IPS DF 6.9 (cell line): ENCODE measurements at regions not wholly inside any gene's neighbourhood (a gene's known extent, or its start where the extent isn't known, plus 50 kb on each side); places are given as distances from the start of the nearest gene placed in this dataset.
"Not testable (repeated sequence)": the region's sequence is repeated elsewhere in the genome, so short reads cannot be mapped to it uniquely, and the experiment has no call there.

ENCODE experiments used
- DNase-seq: peaks from one replicate; pipeline ENCODE4 v3.0.0-alpha.2; 2013; ENCODE audit warnings: low read depth, low spot score
- H3K27ac ChIP-seq: one replicate; pipeline ENCODE4 v1.5.1; 2013; ENCODE audit warnings: low read length, control low read depth
- H3K27me3 ChIP-seq: 2 replicates; pipeline ENCODE4 v1.6.1; 2013; ENCODE audit warnings: mild to moderate bottlenecking, low read length; ENCODE audit not compliant: control insufficient read depth, insufficient read depth
- H3K36me3 ChIP-seq: 2 replicates; pipeline ENCODE4 v1.6.1; 2013; ENCODE audit warnings: low read length; ENCODE audit not compliant: control insufficient read depth, insufficient read depth
- H3K4me1 ChIP-seq: 2 replicates; pipeline ENCODE4 v1.6.1; 2013; ENCODE audit warnings: low read length; ENCODE audit not compliant: control insufficient read depth, insufficient read depth
- H3K4me3 ChIP-seq: 2 replicates; pipeline ENCODE4 v1.5.1; 2013; ENCODE audit warnings: mild to moderate bottlenecking, low read length
- H3K9me3 ChIP-seq: 2 replicates; pipeline ENCODE4 v1.6.1; 2013; ENCODE audit warnings: low read length, inconsistent platforms; ENCODE audit not compliant: control insufficient read depth, insufficient read depth
- WGBS: extraction: QIAGEN DNeasy Blood & Tissue Kit; methylation state at CpG from one replicate; pipeline ENCODE4 v1.1.7; 2013; ENCODE audit warnings: mixed read lengths, missing lambda C conversion rate; ENCODE audit not compliant: insufficient read length, insufficient coverage; 5-methylcytosine and 5-hydroxymethylcytosine counted together

DNA sequence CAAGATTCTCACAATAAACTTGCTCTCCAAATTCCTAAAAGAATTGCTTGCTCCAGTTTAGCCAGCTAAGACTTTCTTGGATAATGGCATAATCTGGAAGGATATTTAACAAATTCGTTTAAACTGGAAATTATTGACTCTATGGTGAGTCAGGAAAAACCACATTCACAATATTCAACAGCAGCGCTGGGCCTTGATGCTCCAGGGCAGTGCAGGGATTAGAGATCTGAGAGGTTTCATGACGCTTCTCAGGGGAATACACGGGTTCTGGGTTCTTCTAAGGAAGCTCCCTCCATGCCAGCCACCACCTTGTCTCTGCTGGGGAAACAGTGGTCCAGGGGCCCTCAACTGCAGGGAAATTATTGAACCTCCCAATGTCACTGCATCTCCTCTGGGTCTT lies 123.3 kb upstream of the FAM20C start:
- H3K27me3 ChIP-seq, H3K27ac ChIP-seq, H3K4me1 ChIP-seq, DNase-seq, H3K9me3 ChIP-seq, H3K4me3 ChIP-seq, H3K36me3 ChIP-seq: not testable (repeated sequence)
- WGBS, result no CpG with 5 or more reads among the region's 4 CpGs

DNA sequence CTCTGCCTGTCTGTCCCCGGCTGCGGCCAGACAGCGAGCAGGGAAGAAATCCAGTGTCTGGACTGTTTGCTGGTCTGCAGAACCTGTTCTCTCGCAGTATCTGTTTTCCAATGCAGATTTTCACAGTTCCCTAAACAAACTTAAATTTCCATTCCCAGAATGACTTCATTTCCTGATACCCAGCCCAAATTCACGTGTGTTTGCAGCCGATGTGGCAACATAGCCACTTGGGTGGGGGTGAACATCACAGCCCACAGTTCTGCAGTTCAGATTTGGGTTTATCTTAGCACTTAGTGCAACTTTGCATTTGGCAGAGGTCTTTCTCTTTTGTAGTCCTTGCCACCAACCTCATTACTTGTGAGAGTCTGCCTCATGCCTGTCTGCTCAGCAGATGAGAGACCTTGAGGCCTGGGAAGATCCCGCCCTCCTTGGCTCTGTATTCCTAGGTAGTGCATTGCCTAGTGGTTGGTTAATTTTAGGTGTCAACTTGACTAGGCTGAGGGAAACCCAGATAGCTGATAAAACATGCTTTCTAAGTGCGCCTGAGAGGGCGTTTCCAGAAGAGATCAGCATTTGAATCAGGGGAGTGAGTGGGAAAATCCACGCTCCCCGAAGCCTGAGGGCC lies 122.8 kb upstream of the FAM20C start:
- H3K27me3 ChIP-seq, DNase-seq, H3K9me3 ChIP-seq, H3K27ac ChIP-seq, H3K4me3 ChIP-seq, H3K4me1 ChIP-seq, H3K36me3 ChIP-seq: not testable (repeated sequence)
- WGBS, result no CpG with 5 or more reads among the region's 11 CpGs

DNA sequence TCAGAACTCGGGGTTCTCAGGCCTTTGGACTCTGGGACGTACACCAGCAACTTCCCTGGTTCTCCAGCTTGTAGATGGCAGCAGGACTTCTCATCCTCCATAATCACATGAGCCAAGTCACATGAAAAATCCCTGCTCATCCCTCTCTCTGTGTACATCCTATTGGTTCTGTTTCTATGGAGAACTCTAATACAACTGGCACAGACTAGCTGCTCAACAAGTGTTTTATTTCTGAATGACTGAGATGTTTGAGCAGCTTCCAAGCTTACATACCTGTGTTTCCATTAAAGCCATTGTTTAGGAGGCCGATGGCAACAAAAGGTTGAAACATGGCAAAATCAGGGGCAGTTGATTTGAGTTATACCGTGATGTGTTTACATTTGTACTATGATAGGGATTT lies 122.2 kb upstream of the FAM20C start:
- not testable (repeated sequence) for H3K4me3 ChIP-seq, H3K27ac ChIP-seq, H3K27me3 ChIP-seq, H3K36me3 ChIP-seq, H3K9me3 ChIP-seq, DNase-seq, H3K4me1 ChIP-seq
- no CpG with 5 or more reads among the region's 4 CpGs for WGBS

DNA sequence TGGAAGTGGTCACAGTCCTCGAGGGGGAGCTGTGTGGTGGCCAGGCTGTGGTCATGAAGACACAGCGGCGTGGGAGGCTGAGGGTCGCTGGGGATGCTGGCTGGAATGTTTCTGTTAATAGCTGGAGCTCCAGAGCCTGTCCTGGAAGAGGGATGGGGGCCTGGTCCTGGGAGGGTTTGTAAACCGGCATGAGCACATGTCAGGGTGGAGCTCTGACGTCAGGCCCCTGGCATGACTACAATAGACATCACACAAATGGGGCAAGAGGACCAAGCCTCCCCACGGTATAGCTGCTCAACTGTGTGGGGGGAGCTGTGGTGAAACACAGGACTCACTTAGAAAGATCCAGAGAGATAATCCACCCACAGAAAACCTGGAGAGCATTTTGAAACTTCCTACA lies 121.4 kb upstream of the FAM20C start:
- H3K4me3 ChIP-seq, H3K4me1 ChIP-seq, H3K27ac ChIP-seq, H3K27me3 ChIP-seq, DNase-seq, H3K9me3 ChIP-seq, H3K36me3 ChIP-seq: not testable (repeated sequence)
- no CpG with 5 or more reads among the region's 7 CpGs for WGBS

DNA sequence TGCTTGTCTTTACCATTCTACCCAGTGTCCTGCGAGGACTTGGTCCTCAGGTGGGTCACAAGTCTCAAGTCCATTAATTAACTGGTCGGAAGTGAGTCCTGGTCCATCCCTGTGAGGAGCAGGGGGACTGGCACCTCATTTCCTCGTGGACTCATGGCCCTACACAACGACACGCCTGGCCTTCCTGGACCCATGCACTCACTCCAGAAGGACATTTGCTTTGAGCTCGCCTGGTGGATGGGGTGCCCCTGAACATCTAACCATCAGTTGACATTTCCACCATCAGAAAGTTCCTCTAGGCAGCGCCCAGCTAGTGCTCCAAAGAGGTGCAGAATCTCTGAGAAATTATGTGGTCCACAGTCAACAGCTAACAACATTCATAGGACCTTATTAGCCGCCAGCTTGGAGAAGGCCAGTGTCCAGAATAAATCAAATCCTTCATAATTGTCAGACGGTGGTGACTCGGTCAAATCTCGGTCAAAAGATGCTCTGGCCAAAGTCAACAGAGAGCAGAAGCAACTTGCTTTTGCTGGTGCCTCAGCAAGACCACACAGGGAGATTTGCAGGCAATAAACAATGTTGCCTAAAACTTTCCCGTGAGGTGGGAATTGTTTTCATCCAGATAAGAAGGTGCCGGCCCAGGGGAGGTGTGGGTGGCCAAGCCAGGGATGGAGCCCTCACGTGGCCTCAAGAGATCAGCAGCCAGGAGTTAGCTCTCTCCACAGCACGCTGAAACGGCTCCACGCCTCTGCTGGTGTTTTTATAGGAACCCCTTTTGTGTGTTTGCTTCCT lies 119.9 kb upstream of the FAM20C start:
- H3K4me1 ChIP-seq, result not testable (repeated sequence)
- WGBS, result no CpG with 5 or more reads among the region's 17 CpGs

DNA sequence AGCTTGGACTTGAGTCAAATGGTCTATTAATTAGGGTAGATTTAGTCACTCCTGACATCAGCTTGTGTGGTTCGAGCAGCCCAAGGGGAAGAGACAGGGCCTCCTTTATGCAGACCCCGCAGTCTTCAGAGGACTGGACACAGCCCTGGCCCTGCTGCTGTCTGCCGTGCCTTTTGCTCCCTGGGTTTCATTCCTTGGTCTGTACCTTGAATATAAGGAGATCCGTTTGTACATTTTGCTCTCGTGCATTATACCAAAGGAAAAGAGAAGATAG lies 119.4 kb upstream of the FAM20C start:
- not testable (repeated sequence) for DNase-seq, H3K27ac ChIP-seq, H3K9me3 ChIP-seq, H3K36me3 ChIP-seq, H3K27me3 ChIP-seq, H3K4me3 ChIP-seq, H3K4me1 ChIP-seq
- WGBS, result no CpG with 5 or more reads among the region's 5 CpGs

More for the DNA sequence above, 119.9 kb upstream of the FAM20C start:
- not testable (repeated sequence) for H3K27me3 ChIP-seq, DNase-seq, H3K4me3 ChIP-seq, H3K36me3 ChIP-seq, H3K9me3 ChIP-seq, H3K27ac ChIP-seq

DNA sequence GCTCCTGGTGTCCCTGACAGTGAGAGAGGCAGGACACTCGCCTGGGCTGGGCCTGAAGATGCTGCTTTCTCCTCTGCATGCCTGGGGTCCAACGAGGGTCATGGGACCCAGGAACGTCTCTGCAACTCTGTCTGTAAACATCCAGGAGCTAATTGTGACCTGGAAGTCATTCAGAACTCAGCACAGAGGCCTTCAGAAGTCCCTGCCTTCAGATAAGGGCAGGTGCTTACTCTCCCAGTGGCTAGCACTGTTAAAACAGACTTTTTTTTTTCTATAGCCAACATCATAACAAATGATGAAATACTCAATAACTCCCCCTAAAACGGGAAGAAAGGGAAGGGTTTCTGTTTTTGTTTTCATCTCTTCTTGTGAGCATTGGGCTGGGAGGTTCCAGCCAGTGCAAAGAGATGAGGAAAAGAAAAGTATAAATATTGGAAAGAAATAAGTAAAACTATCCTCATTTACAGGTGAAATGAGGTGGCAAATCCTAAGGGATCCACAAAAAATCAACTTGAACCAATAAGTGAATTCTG lies 118.3 kb upstream of the FAM20C start:
- not testable (repeated sequence) for H3K4me3 ChIP-seq, H3K27me3 ChIP-seq, H3K9me3 ChIP-seq, DNase-seq, H3K4me1 ChIP-seq, H3K27ac ChIP-seq, H3K36me3 ChIP-seq
- WGBS, result no CpG with 5 or more reads among the region's 4 CpGs

DNA sequence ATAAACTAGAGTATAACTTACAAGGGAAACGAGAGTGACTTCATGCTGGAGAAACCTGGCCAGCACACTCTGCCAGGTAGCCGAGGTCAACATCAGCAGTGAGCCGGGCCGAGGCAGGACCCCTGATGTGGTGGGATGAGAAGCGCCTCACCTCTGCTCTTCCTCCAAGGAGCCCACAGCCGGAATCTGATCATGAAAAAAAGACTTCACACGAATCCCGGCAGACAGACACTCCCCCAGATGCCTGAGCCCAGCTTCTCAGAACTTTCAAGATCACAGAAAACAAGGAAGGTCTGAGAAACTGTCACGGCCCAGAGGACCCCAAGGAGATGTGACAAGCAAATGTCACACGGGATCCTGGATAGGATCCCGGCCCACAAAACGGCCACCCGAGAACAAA lies 116.9 kb upstream of the FAM20C start:
- H3K4me1 ChIP-seq, DNase-seq, H3K36me3 ChIP-seq, H3K4me3 ChIP-seq, H3K27ac ChIP-seq, H3K27me3 ChIP-seq, H3K9me3 ChIP-seq: not testable (repeated sequence)
- WGBS, result no CpG with 5 or more reads among the region's 13 CpGs

DNA sequence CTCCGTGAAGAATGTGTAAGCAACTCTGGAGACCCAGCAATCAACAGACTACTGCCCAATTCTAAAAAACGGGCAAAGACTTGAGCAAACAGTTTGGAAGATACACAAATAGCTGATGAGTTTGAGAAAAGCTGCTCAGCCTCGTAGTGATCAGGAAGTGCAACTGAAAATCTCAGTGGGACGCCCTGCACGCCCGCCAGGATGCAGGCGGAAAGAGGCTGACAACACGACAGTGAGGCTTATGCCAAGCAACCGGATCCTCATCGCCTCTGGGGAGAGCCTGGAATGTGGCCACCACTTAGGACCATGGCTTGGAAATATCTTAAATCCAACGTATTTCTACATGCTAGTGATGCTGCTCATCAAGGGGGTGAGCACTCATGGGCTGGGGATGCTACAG lies 116.2 kb upstream of the FAM20C start:
- not testable (repeated sequence) for H3K36me3 ChIP-seq, H3K9me3 ChIP-seq, H3K4me1 ChIP-seq, H3K4me3 ChIP-seq, H3K27ac ChIP-seq, DNase-seq, H3K27me3 ChIP-seq
- WGBS, result no CpG with 5 or more reads among the region's 11 CpGs

DNA sequence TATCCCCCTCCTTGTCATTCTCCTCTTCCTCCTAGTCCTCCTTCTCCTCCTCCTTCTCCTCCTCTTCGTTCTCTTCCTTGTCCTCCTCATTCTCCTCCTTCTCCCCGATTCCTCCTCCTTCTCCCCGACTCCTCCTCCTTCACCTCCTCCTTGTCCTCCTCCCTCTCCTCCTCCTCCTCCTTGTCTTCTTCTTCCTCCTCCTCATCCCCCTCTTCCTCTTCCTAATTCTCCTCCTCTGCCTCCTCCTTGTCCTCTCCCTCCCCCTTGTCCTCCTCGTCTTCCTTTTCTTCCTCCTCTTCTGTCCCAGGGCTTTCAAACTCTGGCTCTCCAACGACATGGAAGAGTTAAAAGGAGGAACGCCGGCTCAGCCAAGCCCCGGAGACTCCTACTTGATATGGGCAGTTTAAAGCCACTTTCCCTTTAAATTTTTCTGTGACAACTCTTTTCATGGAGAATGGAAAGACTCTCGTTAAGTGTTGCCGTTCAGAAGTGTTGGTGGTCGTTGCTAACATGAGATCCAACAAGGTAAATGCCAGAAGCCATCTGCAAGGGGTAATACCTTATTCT lies 115.5 kb upstream of the FAM20C start:
- not testable (repeated sequence) for H3K27me3 ChIP-seq, H3K4me3 ChIP-seq, H3K4me1 ChIP-seq, DNase-seq, H3K27ac ChIP-seq, H3K9me3 ChIP-seq, H3K36me3 ChIP-seq
- WGBS, result 100% methylated on average over 1 of the region's 11 CpGs

DNA sequence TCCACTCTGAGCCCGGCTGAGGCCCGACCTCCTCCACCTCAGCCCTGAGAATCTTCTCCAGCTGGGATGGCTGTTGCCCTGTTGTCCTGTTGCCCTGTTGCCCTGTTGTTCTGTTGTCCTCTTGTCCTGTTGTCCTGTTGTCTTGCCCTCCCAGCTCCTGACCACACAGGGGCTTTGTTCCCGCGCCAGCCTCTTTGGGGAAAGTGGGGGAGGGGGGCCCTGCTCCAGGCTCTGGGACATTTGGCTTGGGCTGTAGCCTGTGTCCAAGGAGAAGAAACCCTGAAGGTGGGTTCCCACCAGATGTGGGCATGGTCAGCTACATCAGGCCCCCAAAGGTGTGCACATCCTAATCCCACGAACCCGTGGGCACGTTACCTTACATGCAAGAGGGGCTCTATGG lies 113.5 kb upstream of the FAM20C start:
- H3K27ac ChIP-seq, H3K9me3 ChIP-seq, H3K27me3 ChIP-seq, DNase-seq, H3K36me3 ChIP-seq, H3K4me1 ChIP-seq, H3K4me3 ChIP-seq: not testable (repeated sequence)
- no CpG with 5 or more reads among the region's 7 CpGs for WGBS
